WTC11 (cell line): ENCODE measurements at regions not wholly inside any gene's neighbourhood (a gene's known extent, or its start where the extent isn't known, plus 50 kb on each side); places are given as distances from the start of the nearest gene placed in this dataset.

Source experiments
- CBFB ChIP-seq: sonication (generic); formaldehyde crosslinking; IDR thresholded peaks from 2 replicates; pipeline ENCODE4 v1.8.1; 2022; ENCODE audit warnings: mild to moderate bottlenecking, low read depth, missing genetic modification reagents
- ELF4 ChIP-seq: sonication (generic); formaldehyde crosslinking; IDR thresholded peaks from 2 replicates; pipeline ENCODE4 v1.8.1; 2022; ENCODE audit warnings: low read depth, mild to moderate bottlenecking, moderate library complexity, missing genetic modification reagents
- IRF2 ChIP-seq: sonication (generic); formaldehyde crosslinking; IDR thresholded peaks from 2 replicates; pipeline ENCODE4 v1.8.0; 2022; ENCODE audit warnings: low read depth, missing genetic modification reagents, borderline replicate concordance
- NFYB ChIP-seq: sonication (generic); formaldehyde crosslinking; conservative IDR thresholded peaks from 2 replicates; pipeline ENCODE4 v1.8.0; 2022; ENCODE audit warnings: low read depth, missing genetic modification reagents
- NR1H2 ChIP-seq: sonication (generic); formaldehyde crosslinking; IDR thresholded peaks from 2 replicates; pipeline ENCODE4 v1.9.0; 2021; ENCODE audit warnings: mild to moderate bottlenecking, moderate library complexity, missing genetic modification reagents
- NR2C2 ChIP-seq: sonication (generic); formaldehyde crosslinking; IDR thresholded peaks from 2 replicates; pipeline ENCODE4 v1.8.0; 2022; ENCODE audit warnings: mild to moderate bottlenecking, missing genetic modification reagents
- ZNF396 ChIP-seq: fragments of 250-450 bp; sonication (Bioruptor Pico); IDR thresholded peaks from 2 replicates; pipeline ENCODE4 v1.8.0; 2021; ENCODE audit warnings: mild to moderate bottlenecking, moderate library complexity, borderline replicate concordance
- TF ChIP-seq, protein P1 (sequence below): sonication (generic); formaldehyde crosslinking; IDR thresholded peaks from 2 replicates; pipeline ENCODE4 v1.8.1; 2023; ENCODE audit warnings: mild to moderate bottlenecking, missing genetic modification reagents
- TF ChIP-seq, protein P2 (sequence below): fragments of 200-600 bp; IDR thresholded peaks from 2 replicates; pipeline ENCODE4 v1.8.0; 2022; ENCODE audit warnings: antibody characterized with exemption
- TF ChIP-seq, protein P3 (sequence below): sonication (generic); formaldehyde crosslinking; IDR thresholded peaks from 2 replicates; pipeline ENCODE4 v1.8.1; 2023; ENCODE audit warnings: mild to moderate bottlenecking, missing genetic modification reagents, moderate library complexity
- TF ChIP-seq, protein P4 (sequence below): sonication (generic); formaldehyde crosslinking; conservative IDR thresholded peaks from 2 replicates; pipeline ENCODE4 v1.8.1; 2022; ENCODE audit warnings: mild to moderate bottlenecking, missing genetic modification reagents
- TF ChIP-seq, protein P5 (sequence below): fragments of 250-450 bp; sonication (Bioruptor Pico); IDR thresholded peaks from 2 replicates; pipeline ENCODE4 v1.9.0; 2021; ENCODE audit warnings: mild to moderate bottlenecking, borderline replicate concordance
- TF ChIP-seq, protein P6 (sequence below): sonication (generic); formaldehyde crosslinking; IDR thresholded peaks from 2 replicates; pipeline ENCODE4 v1.8.1; 2023; ENCODE audit warnings: mild to moderate bottlenecking, missing genetic modification reagents, moderate library complexity
- TF ChIP-seq, protein P7 (sequence below): sonication (generic); formaldehyde crosslinking; IDR thresholded peaks from 2 replicates; pipeline ENCODE4 v1.8.0; 2022; ENCODE audit warnings: mild to moderate bottlenecking, missing genetic modification reagents

DNA sequence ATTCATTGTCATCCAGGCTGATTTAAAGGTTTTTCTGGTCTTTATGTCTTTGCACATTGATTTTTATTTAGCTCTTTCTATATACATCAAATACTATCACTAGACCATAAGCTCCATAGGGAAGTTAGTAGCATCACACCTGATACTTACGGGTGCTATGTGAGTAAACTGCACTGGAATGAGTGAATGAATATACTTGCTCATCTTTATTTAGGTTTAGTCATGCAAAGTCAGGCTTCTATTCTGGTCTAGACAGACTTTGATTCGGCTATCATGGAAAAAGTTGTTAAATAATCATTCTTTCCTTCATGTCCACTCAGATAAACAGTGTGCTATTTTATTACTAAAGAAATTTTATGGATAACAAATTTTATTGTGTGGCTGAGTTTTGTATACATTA, 457.8 kb upstream of the PCDH7 start:
- TF ChIP-seq, protein P1, sequence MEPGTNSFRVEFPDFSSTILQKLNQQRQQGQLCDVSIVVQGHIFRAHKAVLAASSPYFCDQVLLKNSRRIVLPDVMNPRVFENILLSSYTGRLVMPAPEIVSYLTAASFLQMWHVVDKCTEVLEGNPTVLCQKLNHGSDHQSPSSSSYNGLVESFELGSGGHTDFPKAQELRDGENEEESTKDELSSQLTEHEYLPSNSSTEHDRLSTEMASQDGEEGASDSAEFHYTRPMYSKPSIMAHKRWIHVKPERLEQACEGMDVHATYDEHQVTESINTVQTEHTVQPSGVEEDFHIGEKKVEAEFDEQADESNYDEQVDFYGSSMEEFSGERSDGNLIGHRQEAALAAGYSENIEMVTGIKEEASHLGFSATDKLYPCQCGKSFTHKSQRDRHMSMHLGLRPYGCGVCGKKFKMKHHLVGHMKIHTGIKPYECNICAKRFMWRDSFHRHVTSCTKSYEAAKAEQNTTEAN (CRISPR knock-in tag) = no peak
- TF ChIP-seq CBFB (CRISPR knock-in tag) = no peak
- TF ChIP-seq, protein P2, sequence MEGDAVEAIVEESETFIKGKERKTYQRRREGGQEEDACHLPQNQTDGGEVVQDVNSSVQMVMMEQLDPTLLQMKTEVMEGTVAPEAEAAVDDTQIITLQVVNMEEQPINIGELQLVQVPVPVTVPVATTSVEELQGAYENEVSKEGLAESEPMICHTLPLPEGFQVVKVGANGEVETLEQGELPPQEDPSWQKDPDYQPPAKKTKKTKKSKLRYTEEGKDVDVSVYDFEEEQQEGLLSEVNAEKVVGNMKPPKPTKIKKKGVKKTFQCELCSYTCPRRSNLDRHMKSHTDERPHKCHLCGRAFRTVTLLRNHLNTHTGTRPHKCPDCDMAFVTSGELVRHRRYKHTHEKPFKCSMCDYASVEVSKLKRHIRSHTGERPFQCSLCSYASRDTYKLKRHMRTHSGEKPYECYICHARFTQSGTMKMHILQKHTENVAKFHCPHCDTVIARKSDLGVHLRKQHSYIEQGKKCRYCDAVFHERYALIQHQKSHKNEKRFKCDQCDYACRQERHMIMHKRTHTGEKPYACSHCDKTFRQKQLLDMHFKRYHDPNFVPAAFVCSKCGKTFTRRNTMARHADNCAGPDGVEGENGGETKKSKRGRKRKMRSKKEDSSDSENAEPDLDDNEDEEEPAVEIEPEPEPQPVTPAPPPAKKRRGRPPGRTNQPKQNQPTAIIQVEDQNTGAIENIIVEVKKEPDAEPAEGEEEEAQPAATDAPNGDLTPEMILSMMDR = no peak
- TF ChIP-seq, protein P3, sequence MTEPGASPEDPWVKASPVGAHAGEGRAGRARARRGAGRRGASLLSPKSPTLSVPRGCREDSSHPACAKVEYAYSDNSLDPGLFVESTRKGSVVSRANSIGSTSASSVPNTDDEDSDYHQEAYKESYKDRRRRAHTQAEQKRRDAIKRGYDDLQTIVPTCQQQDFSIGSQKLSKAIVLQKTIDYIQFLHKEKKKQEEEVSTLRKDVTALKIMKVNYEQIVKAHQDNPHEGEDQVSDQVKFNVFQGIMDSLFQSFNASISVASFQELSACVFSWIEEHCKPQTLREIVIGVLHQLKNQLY (CRISPR knock-in tag) = no peak
- TF ChIP-seq, protein P4, sequence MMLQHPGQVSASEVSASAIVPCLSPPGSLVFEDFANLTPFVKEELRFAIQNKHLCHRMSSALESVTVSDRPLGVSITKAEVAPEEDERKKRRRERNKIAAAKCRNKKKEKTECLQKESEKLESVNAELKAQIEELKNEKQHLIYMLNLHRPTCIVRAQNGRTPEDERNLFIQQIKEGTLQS (CRISPR knock-in tag) = no peak
- TF ChIP-seq, protein P5, sequence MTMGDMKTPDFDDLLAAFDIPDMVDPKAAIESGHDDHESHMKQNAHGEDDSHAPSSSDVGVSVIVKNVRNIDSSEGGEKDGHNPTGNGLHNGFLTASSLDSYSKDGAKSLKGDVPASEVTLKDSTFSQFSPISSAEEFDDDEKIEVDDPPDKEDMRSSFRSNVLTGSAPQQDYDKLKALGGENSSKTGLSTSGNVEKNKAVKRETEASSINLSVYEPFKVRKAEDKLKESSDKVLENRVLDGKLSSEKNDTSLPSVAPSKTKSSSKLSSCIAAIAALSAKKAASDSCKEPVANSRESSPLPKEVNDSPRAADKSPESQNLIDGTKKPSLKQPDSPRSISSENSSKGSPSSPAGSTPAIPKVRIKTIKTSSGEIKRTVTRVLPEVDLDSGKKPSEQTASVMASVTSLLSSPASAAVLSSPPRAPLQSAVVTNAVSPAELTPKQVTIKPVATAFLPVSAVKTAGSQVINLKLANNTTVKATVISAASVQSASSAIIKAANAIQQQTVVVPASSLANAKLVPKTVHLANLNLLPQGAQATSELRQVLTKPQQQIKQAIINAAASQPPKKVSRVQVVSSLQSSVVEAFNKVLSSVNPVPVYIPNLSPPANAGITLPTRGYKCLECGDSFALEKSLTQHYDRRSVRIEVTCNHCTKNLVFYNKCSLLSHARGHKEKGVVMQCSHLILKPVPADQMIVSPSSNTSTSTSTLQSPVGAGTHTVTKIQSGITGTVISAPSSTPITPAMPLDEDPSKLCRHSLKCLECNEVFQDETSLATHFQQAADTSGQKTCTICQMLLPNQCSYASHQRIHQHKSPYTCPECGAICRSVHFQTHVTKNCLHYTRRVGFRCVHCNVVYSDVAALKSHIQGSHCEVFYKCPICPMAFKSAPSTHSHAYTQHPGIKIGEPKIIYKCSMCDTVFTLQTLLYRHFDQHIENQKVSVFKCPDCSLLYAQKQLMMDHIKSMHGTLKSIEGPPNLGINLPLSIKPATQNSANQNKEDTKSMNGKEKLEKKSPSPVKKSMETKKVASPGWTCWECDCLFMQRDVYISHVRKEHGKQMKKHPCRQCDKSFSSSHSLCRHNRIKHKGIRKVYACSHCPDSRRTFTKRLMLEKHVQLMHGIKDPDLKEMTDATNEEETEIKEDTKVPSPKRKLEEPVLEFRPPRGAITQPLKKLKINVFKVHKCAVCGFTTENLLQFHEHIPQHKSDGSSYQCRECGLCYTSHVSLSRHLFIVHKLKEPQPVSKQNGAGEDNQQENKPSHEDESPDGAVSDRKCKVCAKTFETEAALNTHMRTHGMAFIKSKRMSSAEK = no peak
- TF ChIP-seq NFYB (CRISPR knock-in tag) = no peak
- TF ChIP-seq NR1H2 (CRISPR knock-in tag) = no peak
- TF ChIP-seq ZNF396 (CRISPR knock-in tag) = no peak
- TF ChIP-seq ELF4 (CRISPR knock-in tag) = no peak
- no peak for TF ChIP-seq IRF2 (CRISPR knock-in tag)
- TF ChIP-seq NR2C2 (CRISPR knock-in tag) = no peak
- TF ChIP-seq, protein P6, sequence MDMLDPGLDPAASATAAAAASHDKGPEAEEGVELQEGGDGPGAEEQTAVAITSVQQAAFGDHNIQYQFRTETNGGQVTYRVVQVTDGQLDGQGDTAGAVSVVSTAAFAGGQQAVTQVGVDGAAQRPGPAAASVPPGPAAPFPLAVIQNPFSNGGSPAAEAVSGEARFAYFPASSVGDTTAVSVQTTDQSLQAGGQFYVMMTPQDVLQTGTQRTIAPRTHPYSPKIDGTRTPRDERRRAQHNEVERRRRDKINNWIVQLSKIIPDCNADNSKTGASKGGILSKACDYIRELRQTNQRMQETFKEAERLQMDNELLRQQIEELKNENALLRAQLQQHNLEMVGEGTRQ (CRISPR knock-in tag) = no peak
- TF ChIP-seq, protein P7, sequence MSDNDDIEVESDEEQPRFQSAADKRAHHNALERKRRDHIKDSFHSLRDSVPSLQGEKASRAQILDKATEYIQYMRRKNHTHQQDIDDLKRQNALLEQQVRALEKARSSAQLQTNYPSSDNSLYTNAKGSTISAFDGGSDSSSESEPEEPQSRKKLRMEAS (CRISPR knock-in tag) = no peak
